B cell (primary cell): ENCODE measurements at regions not wholly inside any gene's neighbourhood (a gene's known extent, or its start where the extent isn't known, plus 50 kb on each side); places are given as distances from the start of the nearest gene placed in this dataset.

Experiments used
- ATAC-seq: fragments of 200-7000 bp; cut with Tn5 transposase; one replicate; pipeline ENCODE4 v1.10.0; 2021; ENCODE audit warnings: low read depth, mild to moderate bottlenecking, moderate number of reproducible peaks, moderate library complexity
- CTCF ChIA-PET: fragments of 350-600 bp; sonication (Branson Sonifier 250); formaldehyde crosslinking; loops from one replicate; lab custom pipeline; 2021; ENCODE audit warnings: antibody characterized with exemption, inconsistent platforms; lab: Charles Lee
- POLR2A ChIA-PET: fragments of 350-600 bp; sonication (Branson Sonifier 250); formaldehyde crosslinking; loops from one replicate; lab custom pipeline; 2021; ENCODE audit warnings: antibody characterized with exemption; lab: Charles Lee
- DNase-seq: peaks from one replicate; pipeline ENCODE4 v3.0.0; 2013
- H2AFZ ChIP-seq: 2 replicates; pipeline ENCODE4 v1.6.1; 2012; ENCODE audit warnings: mild to moderate bottlenecking, low read depth, low read length; ENCODE audit not compliant: insufficient read depth, poor library complexity, severe bottlenecking
- H3K27ac ChIP-seq, 2 donors: 1 replicate in 1 of 2; 2 replicates in 1 of 2; pipeline ENCODE4 v1.5.1; 2012 to 2013; ENCODE audit warnings: low read length in 2 of 2, mild to moderate bottlenecking in 2 of 2, moderate library complexity in 1 of 2
- H3K27me3 ChIP-seq, 4 experiments: fragments of 200-600 bp in 1 of 4; sonication (generic) in 1 of 4; replicated peaks in 1 of 4; 1 replicate in 2 of 4; 2 replicates in 2 of 4; pipeline versions ENCODE4 v1.6.1 to v1.7.0; 2013 to 2016; ENCODE audit warnings: low read length in 3 of 4, mild to moderate bottlenecking in 2 of 4, mixed read lengths in 1 of 4, moderate library complexity in 1 of 4; ENCODE audit not compliant: insufficient read depth in 4 of 4, control insufficient read depth in 3 of 4; ENCODE audit errors: control extremely low read depth in 1 of 4
- H3K36me3 ChIP-seq, 2 experiments: replicated peaks in 1 of 2; 1 replicate in 1 of 2; 2 replicates in 1 of 2; pipeline versions ENCODE4 v1.6.1 to v1.7.1; 2013; ENCODE audit warnings: low read length in 1 of 2; ENCODE audit not compliant: insufficient read depth in 2 of 2, control insufficient read depth in 1 of 2; ENCODE audit errors: control extremely low read depth in 1 of 2, extremely low read depth in 1 of 2
- H3K4me1 ChIP-seq, 2 donors: fragments of 200-600 bp in 1 of 2; sonication (generic) in 1 of 2; 1 replicate in 1 of 2; 2 replicates in 1 of 2; pipeline versions ENCODE4 v1.5.1 to v1.6.1; 2013 to 2017; ENCODE audit warnings: low read length in 2 of 2; ENCODE audit not compliant: control insufficient read depth in 2 of 2, insufficient read depth in 2 of 2
- H3K4me2 ChIP-seq: replicated peaks from 2 replicates; pipeline ENCODE3; 2012; ENCODE audit warnings: mild to moderate bottlenecking, low read depth, low read length; ENCODE audit not compliant: poor library complexity, severe bottlenecking
- H3K4me3 ChIP-seq, 5 experiments: fragments of 200-600 bp in 1 of 5; sonication (generic) in 1 of 5; 1 replicate in 3 of 5; 2 replicates in 2 of 5; pipeline versions ENCODE4 v1.5.1 to v1.7.0; 2011 to 2016; ENCODE audit warnings: low read length in 4 of 5, mild to moderate bottlenecking in 4 of 5, low read depth in 2 of 5, control low read depth in 1 of 5, moderate library complexity in 1 of 5; ENCODE audit not compliant: insufficient read depth in 1 of 5; ENCODE audit errors: control extremely low read depth in 1 of 5, extremely low read depth in 1 of 5
- H3K79me2 ChIP-seq: fragments of 200-600 bp; sonication (generic); one replicate; pipeline ENCODE4 v1.6.0; 2016; ENCODE audit warnings: low read length; ENCODE audit not compliant: control insufficient read depth, insufficient read depth
- H3K9ac ChIP-seq: fragments of 200-600 bp; sonication (generic); 2 replicates; pipeline ENCODE4 v1.6.1; 2017; ENCODE audit warnings: mild to moderate bottlenecking, low read length, moderate library complexity
- H3K9me3 ChIP-seq, 3 donors: one replicate each; pipeline versions ENCODE4 v1.6.1 to v1.7.1; 2013; ENCODE audit warnings: low read length in 2 of 3; ENCODE audit not compliant: control insufficient read depth in 2 of 3, insufficient read depth in 1 of 3; ENCODE audit errors: control extremely low read depth in 1 of 3
- H4K20me1 ChIP-seq: 2 replicates; pipeline ENCODE4 v1.6.0; 2012; ENCODE audit warnings: mild to moderate bottlenecking, low read length; ENCODE audit not compliant: insufficient read depth, control insufficient read depth, poor library complexity, severe bottlenecking
- H3K27ac Mint-ChIP-seq: one replicate; pipeline ENCODE4 v1.8.0; 2021; ENCODE audit warnings: mixed read lengths
- H3K27me3 Mint-ChIP-seq: one replicate; pipeline ENCODE4 v1.8.0; 2021; ENCODE audit warnings: mixed read lengths
- H3K4me1 Mint-ChIP-seq: one replicate; pipeline ENCODE4 v1.8.0; 2021; ENCODE audit warnings: mixed read lengths
- H3K4me3 Mint-ChIP-seq: one replicate; pipeline ENCODE4 v1.8.0; 2021; ENCODE audit warnings: mixed read lengths
- H3K9me3 Mint-ChIP-seq: one replicate; pipeline ENCODE4 v1.8.0; 2022; ENCODE audit warnings: mixed read lengths; ENCODE audit not compliant: insufficient read depth
- CTCF ChIP-seq: fragments of 200-600 bp; IDR thresholded peaks from one replicate; pipeline ENCODE4 v1.8.0; 2022; ENCODE audit warnings: antibody characterized with exemption, mild to moderate bottlenecking
- EZH2 ChIP-seq: IDR thresholded peaks from 2 replicates; pipeline ENCODE4 v1.6.1; 2012; ENCODE audit warnings: borderline replicate concordance, low read depth, mild to moderate bottlenecking, moderate library complexity, low read length; ENCODE audit not compliant: insufficient read depth, poor library complexity, severe bottlenecking
- WGBS: methylation state at CpG from one replicate; pipeline ENCODE4 v1.1.5; 2013; ENCODE audit warnings: missing lambda C conversion rate; ENCODE audit not compliant: insufficient coverage; 5-methylcytosine and 5-hydroxymethylcytosine counted together
- intact Hi-C: fragments of 100-400 bp; cut with micrococcal nuclease; formaldehyde crosslinking; loops from one replicate; pipeline ENCODE4 v1.10.0; 2022

- no peak for TF ChIP-seq EZH2
- no peak for TF ChIP-seq CTCF
- intact Hi-C loops, result no loop called here
- no peaks in the 10 kb centered on the region for H3K36me3 ChIP-seq
- WGBS, result 72% methylated on average over 3 of the region's 4 CpGs
- H3K9me3 Mint-ChIP-seq, result peaks cover 3% of the 10 kb centered on the region
- CTCF ChIA-PET, result no interaction called here
- no peak for DNase-seq
- H3K27ac ChIP-seq, result no peak overlapping the region
- no peaks in the 10 kb centered on the region for H3K27me3 ChIP-seq
- no peak overlapping the region for H3K4me2 ChIP-seq
- no peaks in the 10 kb centered on the region for H3K27me3 Mint-ChIP-seq
- no peaks in the 10 kb centered on the region for H4K20me1 ChIP-seq
- no peak overlapping the region for H3K4me3 Mint-ChIP-seq
- H3K9me3 ChIP-seq, result peaks cover 0 to under 1% (median 0%) of the 10 kb centered on the region in 3 donors
- POLR2A ChIA-PET, result no interaction called here
- H3K9ac ChIP-seq, result no peak overlapping the region
- no peak overlapping the region for H3K27ac Mint-ChIP-seq
- no peak overlapping the region for H2AFZ ChIP-seq
- no peak overlapping the region for H3K4me3 ChIP-seq
- ATAC-seq, result no peak
- no peaks in the 10 kb centered on the region for H3K79me2 ChIP-seq
- no peaks in the 10 kb centered on the region for H3K4me1 Mint-ChIP-seq
- no peaks in the 10 kb centered on the region for H3K4me1 ChIP-seq
Measured at GRCh38 chr7:125568799-125569198, 639.2 kb upstream of the POT1 start.

- no CpG with 5 or more reads among the region's 2 CpGs for WGBS
- no peaks in the 10 kb centered on the region for H3K79me2 ChIP-seq
Measured at GRCh38 chr7:125567686-125568085, 638.1 kb upstream of the POT1 start.

More at GRCh38 chr7:125567686-125568085, 638.1 kb upstream of the POT1 start:
- H3K4me3 ChIP-seq, result no peak overlapping the region
- H3K4me2 ChIP-seq, result no peak overlapping the region
- ChIA-PET POLR2A (no interaction called here), CTCF (no interaction called here)
- H3K4me1 ChIP-seq, result no peaks in the 10 kb centered on the region
- DNase-seq (no peak), ATAC-seq (no peak)
- H3K27me3 ChIP-seq, result no peaks in the 10 kb centered on the region
- Mint-ChIP-seq H3K9me3 (peaks cover 3% of the 10 kb centered on the region), H3K4me3 (no peak overlapping the region), H3K27me3 (no peaks in the 10 kb centered on the region), H3K4me1 (no peaks in the 10 kb centered on the region), H3K27ac (no peak overlapping the region)
- intact Hi-C loops, result no loop called here
- no peak overlapping the region for H3K9ac ChIP-seq
- H3K27ac ChIP-seq, result no peak overlapping the region
- no peaks in the 10 kb centered on the region for H3K36me3 ChIP-seq
- no peak for TF ChIP-seq EZH2
- TF ChIP-seq CTCF, result no peak
- no peaks in the 10 kb centered on the region for H4K20me1 ChIP-seq
- peaks cover 0 to 5% (median 0%) of the 10 kb centered on the region in 3 donors for H3K9me3 ChIP-seq
- H2AFZ ChIP-seq, result no peak overlapping the region
